IPS DF 4.7 (cell line): ENCODE measurements at regions not wholly inside any gene's neighbourhood (a gene's known extent, or its start where the extent isn't known, plus 50 kb on each side); places are given as distances from the start of the nearest gene placed in this dataset.
"Not testable (repeated sequence)": the region's sequence is repeated elsewhere in the genome, so short reads cannot be mapped to it uniquely, and the experiment has no call there.

ENCODE experiments used
- DNase-seq: peaks from one replicate; pipeline ENCODE4 v3.0.0-alpha.2; 2013; ENCODE audit warnings: low spot score; ENCODE audit errors: extremely low read depth

- DNase-seq: no peak
Measured at GRCh38 chr18:70621710-70622109, 332.9 kb downstream of the SOCS6 start.

- no peak for DNase-seq
Measured at GRCh38 chr18:70620837-70621612, 332.2 kb downstream of the SOCS6 start.

GRCh38 chr18:70617020-70617763 is 328.3 kb downstream of the SOCS6 start:
- no peak for DNase-seq

- no peak for DNase-seq
Measured at GRCh38 chr18:70600225-70600925, 311.5 kb downstream of the SOCS6 start.

GRCh38 chr18:70598406-70598805 is 309.6 kb downstream of the SOCS6 start:
- DNase-seq: no peak

- no peak for DNase-seq
Measured at GRCh38 chr18:70582981-70583380, 294.1 kb downstream of the SOCS6 start.

GRCh38 chr18:70578480-70578879 is 289.6 kb downstream of the SOCS6 start:
- peak; percentile 5 for DNase-seq

GRCh38 chr18:70577023-70577420 is 288.2 kb downstream of the SOCS6 start:
- DNase-seq: no peak

- no peak for DNase-seq
Measured at GRCh38 chr18:70576276-70577022, 287.6 kb downstream of the SOCS6 start.

- not testable (repeated sequence) for DNase-seq
Measured at GRCh38 chr18:70574951-70575350, 286.1 kb downstream of the SOCS6 start.

GRCh38 chr18:70569647-70570046 is 280.8 kb downstream of the SOCS6 start:
- DNase-seq: not testable (repeated sequence)

GRCh38 chr18:70559446-70559845 is 270.6 kb downstream of the SOCS6 start:
- DNase-seq: no peak

- no peak for DNase-seq
Measured at GRCh38 chr18:70558371-70558770, 269.5 kb downstream of the SOCS6 start.

GRCh38 chr18:70554854-70555445 is 266.1 kb downstream of the SOCS6 start:
- no peak for DNase-seq

- no peak for DNase-seq
Measured at GRCh38 chr18:70553936-70554260, 265.1 kb downstream of the SOCS6 start.

- no peak for DNase-seq
Measured at GRCh38 chr18:70553245-70553935, 264.5 kb downstream of the SOCS6 start.

GRCh38 chr18:70536370-70537062 is 247.7 kb downstream of the SOCS6 start:
- no peak for DNase-seq

- DNase-seq: no peak
Measured at GRCh38 chr18:70535041-70535440, 246.2 kb downstream of the SOCS6 start.

- DNase-seq: not testable (repeated sequence)
Measured at GRCh38 chr18:70525322-70525721, 236.5 kb downstream of the SOCS6 start.

GRCh38 chr18:70523792-70524182 is 234.9 kb downstream of the SOCS6 start:
- DNase-seq: no peak
